Stimulated activated CD8-positive, alpha-beta memory T cell treated with anti-CD3 and anti-CD28 coated beads, Interleukin-12 subunit alpha, Interleukin-12 subunit beta, amount 100 ng/mL, for 4 hours (primary cell): ENCODE measurements at regions not wholly inside any gene's neighbourhood (a gene's known extent, or its start where the extent isn't known, plus 50 kb on each side); places are given as distances from the start of the nearest gene placed in this dataset.
"Not testable (repeated sequence)": the region's sequence is repeated elsewhere in the genome, so short reads cannot be mapped to it uniquely, and the experiment has no call there.

Experiments used
- DNase-seq: peaks from one replicate; pipeline ENCODE4 v3.0.0-alpha.2; 2020; ENCODE audit warnings: low read depth

GRCh38 chr9:78668148-78668832 is 371.4 kb downstream of the PSAT1 start:
- no peak for DNase-seq

GRCh38 chr9:78669591-78669990 is 372.7 kb downstream of the PSAT1 start:
- DNase-seq = no peak

DNA sequence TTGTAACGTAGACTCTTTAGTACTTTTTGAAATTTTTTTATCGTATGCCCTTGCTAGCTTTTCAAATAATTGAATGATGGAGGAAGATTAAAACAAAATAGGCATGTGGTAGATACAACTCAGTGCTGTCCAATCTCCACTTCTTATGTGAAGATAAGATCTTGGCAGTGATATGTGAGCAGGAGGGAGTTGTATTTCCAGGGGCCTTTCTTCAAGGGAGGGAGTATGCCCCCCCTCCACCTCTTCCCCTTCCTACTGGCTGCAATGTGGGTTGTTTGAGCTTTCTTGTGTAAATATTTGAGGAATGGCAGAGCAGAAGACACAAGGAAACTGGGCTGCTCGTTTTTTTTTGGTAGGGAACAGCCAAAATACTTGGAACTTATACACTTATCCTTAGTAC is 374.9 kb downstream of the PSAT1 start:
- DNase-seq = no peak

GRCh38 chr9:78674874-78675273 is 377.9 kb downstream of the PSAT1 start:
- DNase-seq = no peak

GRCh38 chr9:78676009-78676408 is 379.1 kb downstream of the PSAT1 start:
- DNase-seq = no peak

- no peak for DNase-seq
These were observed 379.7 kb downstream of the PSAT1 start for GRCh38 chr9:78676623-78677022.

DNA sequence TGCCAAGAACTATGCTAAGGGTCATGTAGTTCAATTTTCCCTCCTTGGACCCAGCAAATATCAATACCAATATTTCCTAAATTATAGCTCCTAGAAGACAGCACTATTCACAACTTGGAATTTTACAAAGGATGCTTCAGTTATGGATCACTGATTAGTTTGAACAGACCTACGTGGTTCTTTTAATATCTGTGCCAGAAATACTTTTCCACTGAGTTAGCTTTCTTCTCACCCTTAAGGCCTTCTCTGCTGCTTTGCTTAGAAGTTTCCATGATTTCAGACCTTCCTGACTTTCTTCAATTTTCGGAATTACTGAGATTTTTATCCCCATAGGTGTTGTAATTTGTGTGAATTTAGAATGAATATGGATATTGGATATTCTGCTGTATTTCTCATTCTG is 380.4 kb downstream of the PSAT1 start:
- no peak for DNase-seq

GRCh38 chr9:78678877-78679276 is 382.0 kb downstream of the PSAT1 start:
- no peak for DNase-seq

- DNase-seq = no peak
These were observed 383.3 kb downstream of the PSAT1 start for GRCh38 chr9:78680196-78680595.

DNA sequence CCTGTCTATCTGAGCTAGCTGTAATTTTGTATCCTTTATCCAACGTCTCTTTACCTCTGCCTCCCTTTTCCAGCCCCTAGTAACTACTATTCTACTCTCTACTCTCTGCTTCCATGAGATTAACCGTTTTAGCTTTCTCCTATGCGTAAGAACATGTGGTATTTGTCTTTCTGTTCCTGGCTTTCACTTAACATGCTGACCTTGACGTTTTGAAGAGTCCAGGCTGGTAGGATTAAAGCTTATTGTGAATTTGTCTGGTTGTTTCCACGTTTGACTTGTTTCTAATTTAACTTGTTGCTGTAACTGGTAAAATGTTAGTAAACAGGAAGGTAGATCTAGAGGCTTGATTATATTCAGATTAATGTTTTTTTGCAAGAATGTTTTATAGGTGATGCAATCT is 385.3 kb downstream of the PSAT1 start:
- DNase-seq = no peak

GRCh38 chr9:78685471-78685870 is 388.5 kb downstream of the PSAT1 start:
- DNase-seq = no peak

DNA sequence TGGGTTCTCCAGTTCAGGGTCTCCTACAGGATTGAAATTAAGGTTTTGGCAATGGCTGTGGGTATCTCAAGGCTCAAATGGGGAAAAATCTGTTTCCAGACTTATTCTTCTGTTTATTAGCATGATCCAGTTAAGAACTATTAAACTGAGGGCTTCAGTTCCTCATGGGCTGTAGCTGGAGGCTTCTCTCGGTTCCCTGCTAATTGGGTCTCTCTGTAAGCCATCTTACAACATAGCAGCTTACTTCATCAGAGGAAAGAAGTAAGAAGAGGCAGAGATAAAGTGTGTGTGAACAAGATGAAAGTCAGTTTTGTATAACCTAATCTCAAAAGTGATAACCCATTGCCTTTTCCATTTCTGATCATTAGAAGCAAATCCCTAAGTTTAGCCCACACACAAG is 391.9 kb downstream of the PSAT1 start:
- no peak for DNase-seq

DNA sequence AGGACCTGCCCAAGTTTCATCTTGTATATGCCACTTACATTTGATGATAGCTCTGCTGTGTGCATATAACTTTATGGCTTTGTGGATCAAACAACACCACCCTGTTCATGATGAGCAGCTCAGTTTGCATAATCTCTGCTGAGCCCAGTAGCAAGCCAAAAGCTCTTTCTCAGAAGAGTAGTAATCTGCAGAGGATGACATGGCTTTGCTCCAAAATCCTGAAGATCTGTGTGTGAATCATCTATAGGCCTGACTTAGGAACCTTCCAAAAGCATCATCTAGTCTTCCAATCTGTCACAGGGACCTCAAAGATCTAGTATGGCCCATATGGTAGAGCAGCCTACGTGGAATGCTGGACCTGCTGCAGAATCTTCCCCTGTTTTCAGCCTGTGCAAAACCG is 394.6 kb downstream of the PSAT1 start:
- no peak for DNase-seq

DNA sequence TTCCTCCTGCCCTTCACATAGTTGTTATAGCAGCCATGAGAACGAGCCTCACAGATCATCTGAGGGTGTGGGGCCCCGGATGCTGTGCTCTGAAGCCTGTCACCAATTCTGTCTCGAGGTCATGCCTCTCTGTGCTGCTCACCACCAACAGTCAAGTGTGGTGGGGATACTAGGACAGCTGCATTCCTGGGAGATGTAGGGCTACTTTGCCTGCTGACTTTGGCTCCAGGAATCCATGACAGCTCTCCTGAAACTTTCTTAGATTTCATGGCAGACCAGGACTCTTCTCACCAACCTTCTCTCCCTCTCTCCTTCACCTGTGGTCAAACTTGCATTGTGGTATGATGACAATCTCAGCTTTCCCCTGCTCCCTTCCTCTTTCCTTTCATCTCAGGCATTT is 395.9 kb downstream of the PSAT1 start:
- no peak for DNase-seq

DNA sequence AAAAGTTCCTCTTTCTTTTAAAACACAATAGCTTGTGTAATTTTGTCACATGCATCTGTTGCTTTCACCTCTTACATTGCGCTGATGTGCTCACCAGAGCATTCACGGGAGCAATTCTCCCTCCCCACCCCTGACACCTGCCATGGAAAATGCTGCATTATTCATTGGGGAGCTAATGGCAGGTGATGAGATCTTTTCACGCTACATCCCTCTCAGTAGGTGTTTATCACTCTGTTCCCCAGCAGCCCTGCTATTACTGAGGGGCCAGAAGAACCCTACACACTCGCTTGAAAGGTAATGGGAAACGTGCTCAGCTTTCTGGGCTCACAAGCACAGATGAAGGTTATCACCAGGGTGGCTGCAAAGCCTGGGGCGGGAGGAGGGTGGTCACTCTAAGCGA is 398.0 kb downstream of the PSAT1 start:
- DNase-seq = no peak

DNA sequence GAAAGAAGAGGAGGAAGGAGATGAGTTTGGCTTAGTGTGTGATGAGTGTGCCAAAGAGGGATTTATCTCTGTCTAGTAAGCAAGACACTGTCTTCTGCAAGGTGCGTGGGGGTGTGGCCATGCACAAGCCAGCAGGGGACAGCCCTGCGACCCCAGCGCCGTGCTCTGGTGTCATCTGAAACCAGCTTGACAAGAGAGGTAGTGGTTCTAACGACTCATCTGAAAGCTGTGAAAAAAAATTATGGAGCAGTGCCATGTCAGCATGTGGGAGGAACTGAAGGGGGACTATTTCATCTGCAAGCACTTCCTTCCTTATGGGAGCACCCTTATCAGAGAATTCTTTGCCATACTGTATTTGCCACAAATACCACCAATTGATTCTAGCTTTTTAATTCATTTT is 398.6 kb downstream of the PSAT1 start:
- DNase-seq = no peak

- DNase-seq = no peak
These were observed 400.7 kb downstream of the PSAT1 start for GRCh38 chr9:78697618-78698017.

DNA sequence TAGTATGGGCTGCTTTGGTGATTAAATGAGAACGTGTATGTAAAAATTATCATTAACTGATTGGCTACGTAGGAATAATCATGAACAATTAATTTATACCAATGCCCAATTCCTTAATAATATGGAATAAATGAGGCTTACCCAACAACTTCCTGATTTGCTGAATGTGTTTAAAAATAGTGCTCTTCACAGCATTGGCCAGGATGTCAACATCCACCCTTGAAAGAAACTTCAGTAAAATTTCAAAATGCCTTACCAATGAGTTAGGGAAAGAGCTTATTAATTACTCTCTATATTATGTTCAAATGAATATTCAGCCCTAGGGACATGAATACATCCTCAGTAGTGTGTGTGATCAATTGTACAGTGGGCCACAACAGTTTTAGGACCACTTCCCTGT is 401.4 kb downstream of the PSAT1 start:
- DNase-seq = no peak

DNA sequence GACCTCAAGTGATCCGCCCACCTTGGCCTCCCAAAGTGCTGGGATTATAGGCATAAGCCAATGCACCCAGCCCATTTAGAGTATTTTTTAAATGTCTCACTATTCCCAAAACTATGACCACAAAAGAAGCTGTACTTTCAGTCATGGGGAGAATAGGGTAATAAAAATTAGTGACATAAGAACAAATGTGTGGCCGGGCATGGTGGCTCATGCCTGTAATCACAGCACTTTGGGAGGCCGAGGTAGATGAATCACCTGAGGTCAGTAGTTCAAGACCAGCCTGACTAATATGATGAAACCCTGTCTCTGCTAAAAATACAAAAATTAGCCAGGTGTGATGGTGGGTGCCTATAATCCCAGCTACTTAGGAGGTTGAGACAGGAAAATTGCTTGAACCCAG is 402.3 kb downstream of the PSAT1 start:
- not testable (repeated sequence) for DNase-seq

DNA sequence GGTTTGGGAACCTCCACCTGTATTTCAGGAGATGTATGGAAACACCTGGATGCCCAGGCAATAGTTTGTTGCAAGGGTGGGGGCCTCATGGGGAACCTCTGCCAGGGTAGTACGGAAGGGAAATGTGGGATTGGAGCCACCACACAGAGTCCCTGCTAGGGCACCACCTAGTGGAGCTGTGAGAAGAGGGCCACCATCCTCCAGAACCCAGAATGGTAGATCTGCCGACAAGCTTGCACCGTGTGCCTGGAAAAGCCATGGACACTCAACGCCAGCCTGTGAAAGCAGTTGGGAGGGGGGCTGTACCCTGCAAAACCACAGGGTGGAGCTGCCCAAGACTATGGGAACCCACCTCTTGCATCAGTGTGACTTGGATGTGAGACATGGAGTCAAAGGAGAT is 407.2 kb downstream of the PSAT1 start:
- not testable (repeated sequence) for DNase-seq

- no peak for DNase-seq
These were observed 410.2 kb downstream of the PSAT1 start for GRCh38 chr9:78707080-78707479.

DNA sequence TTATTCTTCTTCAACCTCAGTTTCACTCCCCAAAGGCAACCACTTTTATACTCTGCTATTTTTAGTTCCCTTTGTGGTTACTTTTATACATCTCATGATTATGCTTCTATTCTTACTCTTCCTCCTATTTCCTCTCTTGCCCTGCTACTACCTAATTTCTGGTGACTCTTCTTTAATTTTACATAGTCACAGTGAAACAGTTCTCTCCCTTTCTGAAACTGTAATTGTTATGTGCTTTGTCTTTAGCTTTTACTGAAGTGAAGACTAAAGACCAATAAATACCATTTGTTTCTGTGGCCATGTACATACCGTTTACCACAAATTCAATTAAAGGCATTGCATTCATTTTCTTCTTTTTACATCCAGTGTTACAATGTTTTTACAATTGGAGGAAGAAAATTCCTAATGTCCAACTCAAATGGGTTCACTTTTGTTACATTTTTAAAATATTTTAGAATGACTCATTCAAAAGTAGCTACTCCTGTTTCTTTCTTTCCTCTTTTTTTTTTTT is 410.6 kb downstream of the PSAT1 start:
- DNase-seq = no peak

DNA sequence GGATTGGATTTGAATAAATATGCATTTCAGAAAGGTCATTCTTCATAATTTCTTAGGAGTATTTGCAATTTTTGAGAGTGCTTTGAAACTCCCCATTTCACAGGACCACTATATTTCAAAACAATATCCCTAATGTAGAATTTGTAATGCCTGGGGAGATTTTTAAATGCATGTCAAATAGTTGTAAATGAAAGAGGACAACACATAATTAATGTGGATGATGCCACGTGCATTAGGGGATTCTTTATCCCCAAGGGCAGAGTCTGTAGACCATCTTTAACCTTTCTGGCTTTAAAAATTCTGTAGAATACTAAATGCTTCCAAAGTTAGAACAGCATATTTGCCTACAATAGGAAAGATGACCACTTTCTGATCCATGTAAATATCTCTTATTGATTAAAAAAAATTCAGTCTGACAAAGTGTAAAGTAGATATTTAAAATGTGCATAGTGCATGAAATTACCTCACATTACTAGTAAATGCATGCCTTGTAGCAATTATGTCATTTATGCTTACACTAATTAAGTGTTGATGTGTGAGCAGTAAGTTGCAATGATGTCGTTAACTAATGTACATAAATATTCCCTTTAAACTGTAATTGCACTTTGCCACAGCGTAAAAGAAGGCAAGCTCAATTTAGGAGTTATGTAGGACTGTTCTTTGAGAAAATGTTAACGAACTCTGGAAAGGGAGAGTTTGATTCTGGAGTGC is 416.1 kb downstream of the PSAT1 start:
- DNase-seq = no peak
